Mesothelial cell of epicardium (in vitro differentiated cells): ENCODE measurements at regions not wholly inside any gene's neighbourhood (a gene's known extent, or its start where the extent isn't known, plus 50 kb on each side); places are given as distances from the start of the nearest gene placed in this dataset.

ENCODE experiments used
- DNase-seq, 2 experiments: peaks; one replicate each; pipeline ENCODE4 v3.0.0; 2021; ENCODE audit warnings: low spot score in 2 of 2; ENCODE audit not compliant: unreplicated experiment in 2 of 2
- H3K27ac Mint-ChIP-seq: 2 replicates; pipeline ENCODE4 v1.8.0; 2021; ENCODE audit warnings: mixed read lengths
- H3K27me3 Mint-ChIP-seq: 2 replicates; pipeline ENCODE4 v1.8.0; 2021; ENCODE audit warnings: low read depth, mixed read lengths
- H3K36me3 Mint-ChIP-seq: 2 replicates; pipeline ENCODE4 v1.8.0; 2021; ENCODE audit warnings: mixed read lengths
- H3K4me1 Mint-ChIP-seq: 2 replicates; pipeline ENCODE4 v1.8.0; 2021; ENCODE audit warnings: mixed read lengths
- H3K4me3 Mint-ChIP-seq: 2 replicates; pipeline ENCODE4 v1.8.0; 2021; ENCODE audit warnings: mild to moderate bottlenecking, moderate library complexity, mixed read lengths
- H3K9me3 Mint-ChIP-seq: 2 replicates; pipeline ENCODE4 v1.8.0; 2021; ENCODE audit warnings: mixed read lengths
- CTCF ChIP-seq: fragments of 200-600 bp; sonication (generic); IDR thresholded peaks from one replicate; pipeline ENCODE4 v1.5.0; 2021; ENCODE audit warnings: antibody characterized with exemption; ENCODE audit not compliant: unreplicated experiment

- no peak for DNase-seq
- Mint-ChIP-seq H3K4me3 (no peak overlapping the region), H3K9me3 (no peaks in the 10 kb centered on the region), H3K36me3 (no peaks in the 10 kb centered on the region), H3K27ac (no peak overlapping the region), H3K27me3 (no peaks in the 10 kb centered on the region), H3K4me1 (peaks cover 29% of the 10 kb centered on the region)
- no peak for TF ChIP-seq CTCF
Measured at GRCh38 chr9:28255174-28255573, 681.9 kb upstream of the C9orf72 start.

GRCh38 chr9:28260330-28260729, 687.0 kb upstream of the C9orf72 start:
- Mint-ChIP-seq H3K27me3 (no peaks in the 10 kb centered on the region), H3K4me3 (no peak overlapping the region)
- no peak for TF ChIP-seq CTCF

GRCh38 chr9:28264368-28264767, 691.1 kb upstream of the C9orf72 start:
- H3K4me3 Mint-ChIP-seq, result no peak overlapping the region
- TF ChIP-seq CTCF, result no peak
- H3K4me1 Mint-ChIP-seq, result no peaks in the 10 kb centered on the region
- H3K27ac Mint-ChIP-seq, result no peak overlapping the region
- H3K36me3 Mint-ChIP-seq, result no peaks in the 10 kb centered on the region
- no peak for DNase-seq
- no peaks in the 10 kb centered on the region for H3K9me3 Mint-ChIP-seq
- no peaks in the 10 kb centered on the region for H3K27me3 Mint-ChIP-seq

More at GRCh38 chr9:28260330-28260729, 687.0 kb upstream of the C9orf72 start:
- H3K27ac Mint-ChIP-seq, result no peak overlapping the region
- peaks cover 17% of the 10 kb centered on the region for H3K4me1 Mint-ChIP-seq
- H3K36me3 Mint-ChIP-seq, result no peaks in the 10 kb centered on the region
- no peak for DNase-seq
- H3K9me3 Mint-ChIP-seq, result no peaks in the 10 kb centered on the region

- peaks cover 3% of the 10 kb centered on the region for H3K9me3 Mint-ChIP-seq
- H3K4me3 Mint-ChIP-seq, result no peak overlapping the region
- no peaks in the 10 kb centered on the region for H3K36me3 Mint-ChIP-seq
- H3K4me1 Mint-ChIP-seq, result no peaks in the 10 kb centered on the region
- no peaks in the 10 kb centered on the region for H3K27me3 Mint-ChIP-seq
- TF ChIP-seq CTCF, result no peak
- H3K27ac Mint-ChIP-seq, result no peak overlapping the region
- no peak for DNase-seq
Measured at GRCh38 chr9:28267351-28267750, 694.1 kb upstream of the C9orf72 start.

- peaks cover 7% of the 10 kb centered on the region for H3K9me3 Mint-ChIP-seq
- H3K27me3 Mint-ChIP-seq, result no peaks in the 10 kb centered on the region
- no peaks in the 10 kb centered on the region for H3K4me1 Mint-ChIP-seq
- H3K27ac Mint-ChIP-seq, result no peak overlapping the region
- no peak for DNase-seq
- no peaks in the 10 kb centered on the region for H3K36me3 Mint-ChIP-seq
- no peak for TF ChIP-seq CTCF
- H3K4me3 Mint-ChIP-seq, result no peak overlapping the region
Measured at GRCh38 chr9:28270156-28270555, 696.9 kb upstream of the C9orf72 start.

- Mint-ChIP-seq H3K27ac (no peak overlapping the region), H3K4me1 (no peaks in the 10 kb centered on the region), H3K27me3 (no peaks in the 10 kb centered on the region), H3K9me3 (peaks cover 10% of the 10 kb centered on the region), H3K36me3 (no peaks in the 10 kb centered on the region), H3K4me3 (no peak overlapping the region)
- TF ChIP-seq CTCF, result no peak
- DNase-seq, result no peak
Measured at GRCh38 chr9:28272127-28272526, 698.8 kb upstream of the C9orf72 start.
